Prostate gland (tissue), 2 donors: ENCODE measurements at regions not wholly inside any gene's neighbourhood (a gene's known extent, or its start where the extent isn't known, plus 50 kb on each side); places are given as distances from the start of the nearest gene placed in this dataset.

Source experiments
- POLR2A ChIP-seq: fragments of 450-650 bp; IDR thresholded peaks from one replicate; pipeline ENCODE4 v1.6.1; 2016; ENCODE audit warnings: antibody characterized with exemption, mild to moderate bottlenecking
- POLR2AphosphoS5 ChIP-seq: sonication (generic); formaldehyde crosslinking; IDR thresholded peaks from one replicate; pipeline ENCODE4 v1.6.1; 2017; ENCODE audit warnings: antibody characterized with exemption
- TF ChIP-seq, protein P1 (sequence below), 4 experiments: fragments of 200-600 bp in 2 of 4; fragments of 450-650 bp in 2 of 4; sonication (generic) in 2 of 4; IDR thresholded peaks; 1 replicate in 3 of 4; 2 replicates in 1 of 4; pipeline ENCODE4 v1.5.1; 2016 to 2019; ENCODE audit warnings: antibody characterized with exemption in 4 of 4, mild to moderate bottlenecking in 2 of 4, moderate library complexity in 2 of 4

DNA sequence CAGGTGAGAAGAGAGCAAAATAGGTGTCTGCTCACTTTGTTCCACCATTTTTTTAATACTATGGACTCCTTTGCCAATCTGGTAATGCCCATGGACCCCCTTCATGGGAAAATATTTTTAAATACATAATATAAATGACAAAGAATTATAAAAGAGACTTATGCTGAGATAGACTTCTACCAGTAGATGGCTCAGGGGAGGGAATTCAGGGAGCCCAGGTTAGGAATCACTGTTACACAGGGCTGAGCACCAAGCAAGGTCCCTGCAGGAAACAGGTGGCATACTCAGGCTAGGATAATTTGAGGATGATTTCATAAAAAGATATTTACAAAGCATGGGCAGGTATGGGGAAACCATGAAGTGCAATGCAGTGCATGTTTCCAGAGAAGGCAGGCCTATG, 525.9 kb downstream of the FGF9 start:
- TF ChIP-seq, protein P1, sequence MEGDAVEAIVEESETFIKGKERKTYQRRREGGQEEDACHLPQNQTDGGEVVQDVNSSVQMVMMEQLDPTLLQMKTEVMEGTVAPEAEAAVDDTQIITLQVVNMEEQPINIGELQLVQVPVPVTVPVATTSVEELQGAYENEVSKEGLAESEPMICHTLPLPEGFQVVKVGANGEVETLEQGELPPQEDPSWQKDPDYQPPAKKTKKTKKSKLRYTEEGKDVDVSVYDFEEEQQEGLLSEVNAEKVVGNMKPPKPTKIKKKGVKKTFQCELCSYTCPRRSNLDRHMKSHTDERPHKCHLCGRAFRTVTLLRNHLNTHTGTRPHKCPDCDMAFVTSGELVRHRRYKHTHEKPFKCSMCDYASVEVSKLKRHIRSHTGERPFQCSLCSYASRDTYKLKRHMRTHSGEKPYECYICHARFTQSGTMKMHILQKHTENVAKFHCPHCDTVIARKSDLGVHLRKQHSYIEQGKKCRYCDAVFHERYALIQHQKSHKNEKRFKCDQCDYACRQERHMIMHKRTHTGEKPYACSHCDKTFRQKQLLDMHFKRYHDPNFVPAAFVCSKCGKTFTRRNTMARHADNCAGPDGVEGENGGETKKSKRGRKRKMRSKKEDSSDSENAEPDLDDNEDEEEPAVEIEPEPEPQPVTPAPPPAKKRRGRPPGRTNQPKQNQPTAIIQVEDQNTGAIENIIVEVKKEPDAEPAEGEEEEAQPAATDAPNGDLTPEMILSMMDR (IDR thresholded peaks at IDR 0.05), result no peak
- TF ChIP-seq POLR2A, result no peak
- no peak for TF ChIP-seq POLR2AphosphoS5
